EH (cell line): ENCODE measurements at regions not wholly inside any gene's neighbourhood (a gene's known extent, or its start where the extent isn't known, plus 50 kb on each side); places are given as distances from the start of the nearest gene placed in this dataset.

Source experiments
- DNase-seq: peaks from one replicate; pipeline ENCODE4 v3.0.0-alpha.2; 2015; ENCODE audit warnings: low read depth

- DNase-seq = no peak
Observed at GRCh38 chr2:134770702-134771101, 51.9 kb upstream of the TMEM163 start.

- no peak for DNase-seq
Observed at GRCh38 chr2:134771313-134771801, 52.6 kb upstream of the TMEM163 start.

DNA sequence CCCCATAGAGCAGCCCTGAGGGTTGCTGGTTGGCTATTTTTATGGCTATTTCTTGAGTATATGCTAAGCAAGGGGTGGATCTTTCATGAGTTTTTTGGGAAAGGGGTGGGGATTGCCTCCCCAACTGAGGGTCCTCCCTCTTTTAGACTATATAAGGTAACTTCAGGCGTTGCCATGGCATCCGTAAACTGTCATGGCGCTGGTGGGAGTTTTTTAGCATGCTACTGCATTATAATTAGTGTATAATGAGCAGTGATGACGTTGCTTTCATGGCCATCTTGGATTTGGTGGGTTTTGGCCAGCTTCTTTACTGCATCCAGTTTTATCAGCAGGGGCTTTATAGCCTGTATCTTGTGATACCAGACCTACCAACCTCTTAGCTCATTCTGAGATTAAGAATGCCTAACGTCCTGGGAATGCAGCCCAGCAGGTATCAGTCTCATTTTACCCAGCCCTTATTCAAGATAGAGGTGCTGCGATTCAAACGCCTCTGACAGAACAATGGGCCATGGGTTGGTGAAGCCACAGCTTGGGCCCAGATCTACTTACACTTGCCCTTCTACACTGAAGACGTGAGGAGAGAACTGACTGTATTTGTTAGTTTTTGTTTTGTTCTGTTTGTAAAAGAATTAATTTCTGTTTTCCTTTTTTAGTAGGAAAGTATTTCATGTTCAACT, 53.8 kb upstream of the TMEM163 start:
- no peak for DNase-seq

GRCh38 chr2:134773335-134773734, 54.5 kb upstream of the TMEM163 start:
- no peak for DNase-seq

DNA sequence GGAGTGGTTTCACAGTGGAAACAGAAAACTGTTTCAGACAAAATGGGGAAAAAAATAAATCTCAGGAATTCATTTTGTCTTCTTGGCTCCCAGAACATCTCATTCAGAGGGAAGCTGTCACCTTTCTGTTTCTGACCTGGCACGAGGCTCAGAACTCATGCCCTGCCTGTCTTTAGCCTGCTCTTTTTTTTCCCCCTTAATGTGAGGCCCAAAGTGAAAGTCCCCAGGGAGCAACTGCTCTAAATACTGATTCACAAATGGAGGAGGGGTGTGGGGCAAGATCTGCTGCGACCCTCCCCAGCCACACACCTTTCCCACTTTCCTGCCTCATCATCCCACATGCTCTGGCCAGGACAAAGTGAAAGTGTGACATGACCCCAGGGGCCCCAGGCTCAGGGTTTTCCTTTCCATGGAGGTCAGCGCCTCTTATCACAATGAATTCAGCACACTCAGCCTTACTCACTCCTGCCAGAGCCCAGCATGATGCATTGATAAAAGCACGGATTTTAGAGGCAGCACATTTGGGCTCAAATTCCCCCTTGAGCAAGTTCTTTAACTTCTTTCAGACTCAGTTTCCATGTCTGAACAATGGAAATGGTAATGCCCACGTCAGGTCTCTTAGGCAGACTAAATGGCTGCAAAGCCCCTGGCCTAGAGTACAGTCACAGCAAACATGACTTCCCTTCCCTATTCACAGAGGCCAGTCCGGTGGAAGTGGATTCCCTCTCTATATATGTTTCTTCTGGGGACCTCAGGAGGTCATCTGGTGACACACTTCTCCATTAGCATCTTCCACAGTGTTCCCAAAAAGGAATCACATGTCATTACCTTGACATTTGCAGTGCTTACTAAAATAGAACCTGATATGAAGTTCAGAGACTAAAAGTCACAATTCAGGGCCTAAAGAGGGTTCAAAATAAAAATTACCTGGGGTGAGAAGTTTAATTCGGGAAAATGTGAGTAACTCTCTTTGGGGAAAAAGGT, 55.3 kb upstream of the TMEM163 start:
- DNase-seq = no peak

DNA sequence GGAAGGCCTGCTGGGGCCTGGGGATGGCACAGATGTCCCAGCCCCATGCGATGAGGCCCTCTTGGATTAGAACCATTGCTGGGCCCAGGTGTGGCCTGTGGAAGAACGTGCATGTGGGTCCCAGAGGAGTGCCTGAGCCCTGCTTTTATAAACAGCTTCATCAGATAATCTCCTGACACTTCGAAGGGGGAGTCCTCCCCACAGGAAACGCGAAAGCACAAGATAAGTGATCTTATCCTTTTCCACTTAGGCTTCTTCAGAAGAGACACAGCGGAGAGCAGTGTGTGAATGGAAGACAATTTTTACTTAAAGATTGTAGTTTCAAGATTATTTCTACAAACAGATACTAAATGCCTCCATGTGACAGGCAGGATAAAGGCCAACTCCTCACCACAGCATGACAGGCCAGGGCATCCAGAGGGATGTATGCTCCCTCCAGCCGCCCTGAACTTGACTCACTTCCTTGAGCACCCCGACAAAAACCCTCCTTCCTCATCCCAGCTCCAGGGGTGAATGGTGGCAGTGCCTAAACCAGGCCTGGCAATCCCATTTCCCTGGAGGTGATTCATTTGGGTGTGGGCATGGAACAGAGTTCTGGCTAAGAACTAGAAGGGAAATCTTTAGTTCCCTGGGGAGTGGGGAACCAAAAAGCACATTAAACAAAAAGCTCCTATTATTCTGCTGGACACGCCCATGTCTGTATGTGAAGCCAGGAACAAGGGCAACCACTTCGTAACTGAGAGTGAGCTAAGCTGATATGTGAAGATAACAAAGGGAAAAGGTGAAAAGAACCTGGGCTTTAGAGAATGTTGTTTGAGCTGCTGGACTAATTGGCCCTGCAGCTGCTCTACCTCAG, 56.2 kb upstream of the TMEM163 start:
- peak; percentile 1 for DNase-seq

- no peak for DNase-seq
Observed at GRCh38 chr2:134776836-134777235, 58.0 kb upstream of the TMEM163 start.

GRCh38 chr2:134777593-134777992, 58.8 kb upstream of the TMEM163 start:
- no peak for DNase-seq

- DNase-seq = no peak
Observed at GRCh38 chr2:134778372-134778771, 59.6 kb upstream of the TMEM163 start.

DNA sequence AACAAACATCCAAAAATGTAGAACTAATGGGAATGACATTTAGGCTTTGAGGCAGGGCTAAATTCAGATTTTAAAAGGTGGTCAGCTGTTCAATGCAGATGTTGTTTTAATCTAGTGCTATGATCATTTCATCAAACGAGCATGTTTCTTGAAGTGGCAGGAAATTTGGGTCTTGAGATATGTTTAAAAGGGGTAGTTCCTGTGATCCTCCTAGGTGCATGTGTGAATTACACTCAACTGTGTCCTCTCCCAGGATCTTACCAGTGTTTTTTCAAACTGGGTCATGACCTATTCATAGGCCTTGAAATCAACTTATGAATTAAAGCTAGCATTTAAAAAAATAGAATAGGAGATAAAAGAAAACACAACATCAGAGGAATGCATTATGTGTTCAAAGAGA, 57.4 kb upstream of the ACMSD start:
- no peak for DNase-seq

DNA sequence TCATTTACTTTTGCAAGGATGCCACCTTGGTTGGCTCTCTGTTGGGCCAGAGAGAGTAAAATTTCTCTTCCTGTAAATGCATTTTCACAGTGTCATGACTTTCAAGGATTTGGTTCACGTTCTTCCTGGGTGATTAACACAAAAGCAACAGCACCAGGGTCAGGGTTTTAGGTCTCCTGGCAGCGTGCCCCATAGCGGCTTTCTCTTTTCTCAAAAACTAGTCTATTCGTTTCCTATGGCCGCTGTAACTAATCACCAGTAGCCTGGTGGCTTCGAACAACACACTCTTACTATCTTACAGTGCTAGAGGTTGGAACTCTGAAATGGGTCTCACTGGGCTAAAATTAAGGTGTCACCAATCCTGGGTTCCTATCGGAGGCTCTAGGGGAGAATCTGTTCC, 56.3 kb upstream of the ACMSD start:
- DNase-seq = no peak

- DNase-seq = peak; percentile 36
Observed at GRCh38 chr2:134782792-134783191, 55.6 kb upstream of the ACMSD start.

- no peak for DNase-seq
Observed at GRCh38 chr2:134783912-134784311, 54.5 kb upstream of the ACMSD start.

DNA sequence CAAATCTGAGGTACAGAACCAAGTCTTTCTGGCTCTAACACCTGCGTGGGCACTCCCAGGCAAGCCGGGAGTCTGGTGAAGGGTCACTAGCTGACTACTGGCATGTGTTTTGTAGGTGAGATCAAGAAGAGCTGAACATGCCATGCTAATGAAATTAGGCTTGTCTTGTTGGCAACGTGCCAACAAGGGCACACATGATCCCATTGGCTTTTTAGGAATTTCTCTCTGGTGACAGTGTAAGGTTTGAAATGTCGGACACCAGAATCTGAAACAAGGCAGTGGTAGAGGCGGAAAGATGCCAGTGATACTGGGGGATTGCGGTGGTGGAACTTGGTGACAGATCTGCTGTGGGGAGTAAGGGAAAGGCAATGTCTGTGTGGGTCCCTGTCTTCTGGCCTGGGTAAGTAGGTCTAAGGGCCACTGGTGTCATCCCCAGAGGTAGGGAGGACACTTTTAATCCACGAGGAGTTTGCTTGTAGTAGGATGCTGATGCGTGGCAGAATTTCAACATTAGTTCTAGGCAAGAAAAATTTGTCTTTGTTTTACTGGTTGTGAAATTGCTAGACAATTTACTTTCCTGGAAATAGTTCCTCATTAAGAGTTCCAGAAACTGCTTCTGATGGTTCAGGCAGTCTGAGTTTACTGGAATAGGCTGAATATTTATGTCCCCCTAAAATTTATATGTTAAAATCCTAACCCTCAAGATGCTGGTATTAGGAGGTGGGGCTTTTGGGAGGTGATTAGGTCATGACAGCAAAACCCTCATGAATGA, 52.6 kb upstream of the ACMSD start:
- no peak for DNase-seq

DNA sequence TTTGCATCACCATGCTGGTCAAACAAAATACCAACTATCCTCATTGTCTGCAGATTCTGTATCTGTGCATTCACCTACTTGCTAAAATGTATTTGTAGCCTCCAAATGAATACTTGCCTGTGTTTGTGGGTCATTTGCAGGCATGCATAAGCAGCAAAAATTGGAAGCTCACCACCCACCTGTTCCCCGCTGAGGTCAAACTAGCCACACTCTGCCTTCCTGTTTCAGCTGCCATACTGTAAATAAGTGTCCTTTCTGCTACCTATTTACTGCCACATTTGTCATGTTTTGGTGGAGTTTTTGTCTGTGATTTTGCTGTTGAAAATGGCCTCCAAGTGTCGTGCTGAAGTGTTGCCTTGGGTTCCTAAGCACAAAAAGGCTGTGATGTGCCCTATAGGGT, 50.0 kb upstream of the ACMSD start:
- no peak for DNase-seq
